Left lung (tissue), 4 donors: ENCODE measurements at regions not wholly inside any gene's neighbourhood (a gene's known extent, or its start where the extent isn't known, plus 50 kb on each side); places are given as distances from the start of the nearest gene placed in this dataset.

Source experiments
- ATAC-seq: fragments of 200-7000 bp; cut with Tn5 transposase; one replicate; pipeline ENCODE4 v1.9.1; 2020; ENCODE audit warnings: moderate library complexity
- DNase-seq, 4 donors: peaks; one replicate each; pipeline ENCODE4 v3.0.0-alpha.2; 2013 to 2020
- H3K27ac ChIP-seq, 2 donors: fragments of 200-600 bp; sonication (generic) in 1 of 2; one replicate each; pipeline versions ENCODE4 v1.5.0 to v1.8.0; 2020 to 2021
- H3K27me3 ChIP-seq, 2 donors: fragments of 200-600 bp; sonication (generic) in 1 of 2; one replicate each; pipeline versions ENCODE4 v1.5.0 to v1.8.0; 2020 to 2021
- H3K36me3 ChIP-seq, 2 donors: fragments of 200-600 bp; sonication (generic) in 1 of 2; one replicate each; pipeline versions ENCODE4 v1.5.0 to v1.8.0; 2020 to 2021
- H3K4me1 ChIP-seq, 2 donors: fragments of 200-600 bp; one replicate each; pipeline ENCODE4 v1.8.0; 2021
- H3K4me3 ChIP-seq, 2 donors: fragments of 200-600 bp; sonication (generic) in 1 of 2; one replicate each; pipeline versions ENCODE4 v1.5.0 to v1.8.0; 2020 to 2021; ENCODE audit warnings: mild to moderate bottlenecking in 1 of 2
- H3K9me3 ChIP-seq, 2 donors: fragments of 200-600 bp; sonication (generic) in 1 of 2; one replicate each; pipeline versions ENCODE4 v1.5.0 to v1.8.0; 2020 to 2021
- CTCF ChIP-seq, 2 donors: fragments of 200-600 bp; sonication (generic) in 1 of 2; IDR thresholded peaks; one replicate each; pipeline versions ENCODE4 v1.5.0 to v1.8.0; 2021; ENCODE audit warnings: antibody characterized with exemption in 2 of 2
- intact Hi-C, 2 donors: fragments of 100-400 bp; cut with DNase I; formaldehyde crosslinking; loops; one replicate each; pipeline versions ENCODE4 v1.11.2 to v1.14.2; 2022
- donor health status: DM: no; HTN: yes; CAD: no.
- donor health status: DM: no; HTN: no; CAD: no.

DNA sequence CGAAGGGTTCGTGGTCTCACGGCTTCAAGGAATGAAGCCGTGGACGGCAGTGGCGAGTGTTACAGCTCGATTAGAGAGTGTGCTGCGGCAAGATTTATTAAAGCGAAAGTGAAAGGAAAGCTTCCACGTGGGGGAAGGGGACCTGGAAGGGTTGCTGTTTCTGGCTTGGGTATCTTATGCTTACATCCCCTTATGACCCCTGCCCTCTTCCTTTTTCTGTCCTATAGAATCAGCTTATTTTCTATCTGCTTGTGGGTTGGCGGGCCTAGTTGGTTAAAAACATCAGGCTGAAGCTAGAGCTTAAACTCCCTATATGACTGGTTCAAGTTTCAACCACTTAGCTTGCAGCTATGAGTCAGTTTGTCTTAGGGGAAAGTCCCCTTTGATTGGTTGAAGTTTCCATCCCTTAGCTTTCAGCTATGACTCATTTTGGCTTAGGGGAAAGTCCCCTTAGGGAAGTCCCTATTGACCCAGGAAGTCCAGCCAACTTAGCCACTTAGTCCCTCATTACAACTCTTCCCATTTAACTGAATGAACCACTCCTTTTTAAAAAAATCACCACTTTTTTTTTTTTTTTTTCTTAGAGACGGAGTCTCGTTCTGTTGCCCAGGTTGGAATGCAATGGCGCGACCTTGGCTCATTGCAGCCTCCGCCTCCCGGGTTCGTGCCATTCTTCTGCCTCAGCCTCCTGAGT lies 1494.7 kb upstream of the TMEM132C start:
- H3K36me3 ChIP-seq: no peaks in the 10 kb centered on the region
- ATAC-seq (no peak), DNase-seq (no peak)
- no peaks in the 10 kb centered on the region for H3K4me1 ChIP-seq
- H3K9me3 ChIP-seq: peaks cover 0 to 3% of the 10 kb centered on the region in 2 donors
- no peaks in the 10 kb centered on the region for H3K27me3 ChIP-seq
- TF ChIP-seq CTCF (IDR thresholded peaks at IDR 0.05): no peak
- intact Hi-C loops: no loop called here
- H3K4me3 ChIP-seq: no peak overlapping the region
- no peak overlapping the region for H3K27ac ChIP-seq

- no peak for TF ChIP-seq CTCF (IDR thresholded peaks at IDR 0.05)
- no peak for DNase-seq
- Histone ChIP-seq H3K9me3 (no peaks in the 10 kb centered on the region), H3K27ac (no peak overlapping the region), H3K4me1 (no peaks in the 10 kb centered on the region), H3K4me3 (no peak overlapping the region), H3K27me3 (no peaks in the 10 kb centered on the region), H3K36me3 (no peaks in the 10 kb centered on the region)
- ATAC-seq: no peak
- intact Hi-C loops: no loop called here
These were observed 1494.0 kb upstream of the TMEM132C start for GRCh38 chr12:126773012-126773411.

DNA sequence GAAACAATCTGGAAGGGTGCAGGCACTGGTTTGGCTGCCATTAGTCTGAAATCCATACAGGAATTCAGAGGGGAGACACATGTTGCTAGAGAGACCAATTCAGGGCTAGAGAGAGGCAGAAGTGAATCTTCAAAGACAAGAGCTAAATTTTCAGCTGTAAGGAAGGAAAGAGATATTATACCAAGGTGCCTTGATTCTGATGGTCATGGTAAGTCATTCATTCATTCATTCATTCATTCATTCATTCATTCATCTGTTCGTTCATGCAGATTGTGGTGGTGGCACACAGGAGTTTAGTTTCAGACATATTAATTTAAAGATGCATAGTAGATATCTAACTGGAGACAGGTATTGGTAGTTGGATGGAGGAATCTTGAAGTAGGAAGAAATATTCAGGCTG lies 1493.5 kb upstream of the TMEM132C start:
- no peaks in the 10 kb centered on the region for H3K9me3 ChIP-seq
- no peaks in the 10 kb centered on the region for H3K4me1 ChIP-seq
- TF ChIP-seq CTCF (IDR thresholded peaks at IDR 0.05): no peak
- ATAC-seq (no peak), DNase-seq (no peak)
- no peaks in the 10 kb centered on the region for H3K27me3 ChIP-seq
- intact Hi-C loops: no loop called here
- H3K36me3 ChIP-seq: no peaks in the 10 kb centered on the region
- no peak overlapping the region for H3K4me3 ChIP-seq
- H3K27ac ChIP-seq: no peak overlapping the region

- no peak for ATAC-seq
- H3K9me3 ChIP-seq: no peaks in the 10 kb centered on the region
- no peaks in the 10 kb centered on the region for H3K27me3 ChIP-seq
- no peak overlapping the region for H3K27ac ChIP-seq
- no peak for DNase-seq
- H3K36me3 ChIP-seq: no peaks in the 10 kb centered on the region
- no peak overlapping the region for H3K4me3 ChIP-seq
- no peaks in the 10 kb centered on the region for H3K4me1 ChIP-seq
- intact Hi-C loops: no loop called here
- no peak for TF ChIP-seq CTCF (IDR thresholded peaks at IDR 0.05)
These were observed 1490.8 kb upstream of the TMEM132C start for GRCh38 chr12:126776026-126776655.

- TF ChIP-seq CTCF (IDR thresholded peaks at IDR 0.05): no peak
- ATAC-seq (no peak), DNase-seq (no peak)
- Histone ChIP-seq H3K4me3 (no peak overlapping the region), H3K9me3 (no peaks in the 10 kb centered on the region), H3K4me1 (no peaks in the 10 kb centered on the region), H3K27me3 (no peaks in the 10 kb centered on the region), H3K36me3 (no peaks in the 10 kb centered on the region), H3K27ac (no peak overlapping the region)
- intact Hi-C loops: no loop called here
These were observed 1486.6 kb upstream of the TMEM132C start for GRCh38 chr12:126780343-126780742.
